Small intestine (tissue), 7 donors: ENCODE measurements at regions not wholly inside any gene's neighbourhood (a gene's known extent, or its start where the extent isn't known, plus 50 kb on each side); places are given as distances from the start of the nearest gene placed in this dataset.

Experiments used
- DNase-seq, 2 donors: peaks; one replicate each; pipeline versions ENCODE4 v3.0.0 to v3.0.0-alpha.2; 2013
- FAIRE-seq: peaks from 2 replicates; lab custom pipeline; 2012; peaks lifted over from hg19 to GRCh38; lab: Jason Lieb, UNC
- H3K27ac ChIP-seq, 3 donors: one replicate each; pipeline ENCODE4 v1.5.1; 2013; ENCODE audit warnings: low read length in 2 of 3, mild to moderate bottlenecking in 2 of 3, control low read depth in 1 of 3, inconsistent platforms in 1 of 3, low read depth in 1 of 3, moderate library complexity in 1 of 3
- H3K27me3 ChIP-seq, 3 donors: one replicate each; pipeline ENCODE4 v1.6.1; 2013; ENCODE audit warnings: low read length in 3 of 3, inconsistent platforms in 1 of 3; ENCODE audit not compliant: control insufficient read depth in 3 of 3, insufficient read depth in 3 of 3
- H3K36me3 ChIP-seq, 3 donors: one replicate each; pipeline ENCODE4 v1.6.1; 2013; ENCODE audit warnings: low read length in 3 of 3, inconsistent platforms in 1 of 3, low read depth in 1 of 3, mild to moderate bottlenecking in 1 of 3, moderate library complexity in 1 of 3; ENCODE audit not compliant: control insufficient read depth in 3 of 3, insufficient read depth in 2 of 3
- H3K4me1 ChIP-seq, 3 donors: one replicate each; pipeline ENCODE4 v1.6.1; 2013; ENCODE audit warnings: low read length in 2 of 3, inconsistent platforms in 1 of 3, low read depth in 1 of 3, mild to moderate bottlenecking in 1 of 3, moderate library complexity in 1 of 3; ENCODE audit not compliant: control insufficient read depth in 3 of 3, insufficient read depth in 2 of 3
- H3K4me3 ChIP-seq, 3 donors: one replicate each; pipeline ENCODE4 v1.5.1; 2013; ENCODE audit warnings: low read length in 3 of 3, control low read depth in 1 of 3, inconsistent platforms in 1 of 3, low read depth in 1 of 3, mild to moderate bottlenecking in 1 of 3, moderate library complexity in 1 of 3
- H3K9me3 ChIP-seq, 2 donors: one replicate each; pipeline ENCODE4 v1.6.1; 2013; ENCODE audit warnings: low read depth in 1 of 2, low read length in 1 of 2; ENCODE audit not compliant: control insufficient read depth in 2 of 2, insufficient read depth in 1 of 2
- WGBS, 3 donors: extraction: QIAGEN DNeasy Blood & Tissue Kit; methylation state at CpG; one replicate each; pipeline ENCODE4 v1.1.7; 2013; 5-methylcytosine and 5-hydroxymethylcytosine counted together
- donor health status: healthy with polysubstance abuse.
- donor health status: control.
- donor health status: control.
- donor health status: Bipolar disorder and iron deficiency.
- donor health status: healthy.

DNA sequence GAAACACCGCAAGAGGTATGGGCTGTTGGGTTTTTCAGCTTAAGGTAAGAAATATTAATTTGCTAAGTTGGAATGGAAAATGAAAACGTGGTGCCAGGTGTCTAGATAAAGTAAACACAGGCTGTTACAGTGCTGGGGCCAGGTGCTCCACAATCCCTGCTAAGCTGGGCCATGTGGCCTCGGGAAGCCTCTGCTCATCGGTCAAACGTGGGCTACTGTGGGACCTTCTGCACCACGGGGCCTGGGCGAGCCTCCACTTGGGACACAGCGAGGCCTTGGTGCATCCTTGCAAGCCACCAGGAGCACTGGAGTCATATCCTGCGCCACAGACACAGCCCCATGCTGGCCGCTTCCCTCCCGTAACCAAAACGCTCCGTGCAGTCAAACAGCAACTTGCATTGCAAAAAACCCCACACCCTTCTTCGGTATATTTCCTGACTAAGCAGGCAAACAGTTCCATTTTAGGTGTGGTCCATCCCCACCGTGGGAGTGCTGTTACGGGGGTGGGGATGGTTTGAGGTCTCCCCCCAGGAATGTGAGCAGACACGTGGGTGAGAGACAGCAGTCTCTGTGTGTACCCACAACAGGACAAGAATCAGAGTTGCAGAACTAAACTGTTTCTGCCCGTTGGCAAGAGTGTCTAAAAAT, 96.3 kb upstream of the SOX1 start:
- DNase-seq (no peak), FAIRE-seq (no peak)
- Histone ChIP-seq H3K36me3 (no peaks in the 10 kb centered on the region), H3K27me3 (peaks cover 0 to 9% (median 8%) of the 10 kb centered on the region in 3 donors), H3K9me3 (no peaks in the 10 kb centered on the region), H3K4me1 (no peaks in the 10 kb centered on the region), H3K4me3 (no peak overlapping the region), H3K27ac (no peak overlapping the region)
- 68 to 75% (median 73%) methylated on average over 18 of the region's 18 CpGs for WGBS, 3 donors

DNA sequence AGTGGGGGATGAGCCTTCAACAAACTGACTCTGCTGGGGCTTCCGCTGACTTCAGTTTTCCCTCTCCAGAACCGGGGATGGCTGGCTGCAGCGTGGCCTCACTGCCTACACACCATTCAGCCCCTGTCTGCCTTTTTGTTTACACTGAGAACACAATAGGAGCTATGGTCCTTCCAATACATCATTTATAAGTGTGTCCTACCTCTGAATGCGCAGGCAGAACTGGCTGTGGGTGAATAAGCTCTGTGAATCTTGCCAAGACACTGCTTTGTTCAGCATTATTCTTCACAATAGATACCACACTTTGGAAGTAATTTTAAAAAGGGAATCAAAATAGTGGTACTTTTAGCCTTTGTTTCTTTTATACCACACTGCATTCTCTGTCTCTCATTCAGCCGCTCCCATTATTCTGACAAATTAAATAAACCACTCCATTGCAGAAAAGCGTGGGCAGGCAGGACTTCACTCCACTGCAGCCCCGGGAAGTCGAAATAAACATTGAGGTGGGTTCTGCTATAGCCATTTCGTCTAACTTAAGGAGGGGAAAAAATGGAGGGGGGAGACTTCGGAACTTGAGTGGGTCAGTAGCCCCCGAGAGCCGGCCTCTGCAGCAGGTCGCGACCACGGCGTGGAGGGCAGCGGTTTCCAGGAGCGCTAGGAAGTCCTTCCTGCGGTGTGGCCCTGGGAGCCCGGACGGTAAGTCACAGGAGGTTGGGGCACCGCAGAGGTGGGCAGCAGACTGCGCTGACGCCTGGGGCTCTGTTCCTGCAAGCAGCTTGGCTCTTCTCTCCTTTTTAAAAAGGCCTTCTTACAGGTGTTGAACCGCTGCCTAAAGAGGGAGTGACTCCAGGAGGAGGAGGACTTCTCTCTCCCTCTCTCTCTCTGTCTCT, 94.8 kb upstream of the SOX1 start:
- Histone ChIP-seq H3K4me1 (no peaks in the 10 kb centered on the region), H3K27ac (no peak overlapping the region), H3K4me3 (no peak overlapping the region), H3K36me3 (no peaks in the 10 kb centered on the region), H3K27me3 (peaks cover 0 to 9% (median 7%) of the 10 kb centered on the region in 3 donors), H3K9me3 (no peaks in the 10 kb centered on the region)
- FAIRE-seq (no peak), DNase-seq (no peak)
- WGBS, 3 donors: 51 to 73% (median 66%) methylated on average over 25 of the region's 25 CpGs

DNA sequence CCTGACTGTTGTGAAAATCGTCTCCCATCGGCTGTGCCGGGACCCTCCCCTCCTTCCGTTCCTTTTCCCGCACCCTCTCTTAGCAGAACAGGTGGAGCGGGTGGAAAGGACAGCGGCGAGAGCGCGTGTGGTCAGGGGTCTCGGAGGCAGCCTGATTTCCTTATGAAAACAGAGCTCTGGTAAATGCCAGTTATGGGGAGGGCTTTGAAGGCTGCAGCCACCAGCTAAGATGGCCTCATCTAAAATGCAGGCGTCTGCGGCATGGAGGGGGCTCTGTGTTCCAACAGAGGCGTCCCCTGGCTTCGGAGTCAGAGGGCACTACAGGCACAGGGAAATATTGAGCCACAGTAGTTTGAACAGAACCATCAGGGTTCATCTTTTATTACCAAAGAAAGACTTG, 93.8 kb upstream of the SOX1 start:
- WGBS, 3 donors: 42 to 53% (median 47%) methylated on average over 15 of the region's 15 CpGs
- Histone ChIP-seq H3K4me3 (no peak overlapping the region), H3K4me1 (no peaks in the 10 kb centered on the region), H3K9me3 (no peaks in the 10 kb centered on the region), H3K27ac (no peak overlapping the region), H3K36me3 (no peaks in the 10 kb centered on the region), H3K27me3 (peaks cover 0 to 9% (median 7%) of the 10 kb centered on the region in 3 donors)
- DNase-seq (no peak), FAIRE-seq (no peak)

DNA sequence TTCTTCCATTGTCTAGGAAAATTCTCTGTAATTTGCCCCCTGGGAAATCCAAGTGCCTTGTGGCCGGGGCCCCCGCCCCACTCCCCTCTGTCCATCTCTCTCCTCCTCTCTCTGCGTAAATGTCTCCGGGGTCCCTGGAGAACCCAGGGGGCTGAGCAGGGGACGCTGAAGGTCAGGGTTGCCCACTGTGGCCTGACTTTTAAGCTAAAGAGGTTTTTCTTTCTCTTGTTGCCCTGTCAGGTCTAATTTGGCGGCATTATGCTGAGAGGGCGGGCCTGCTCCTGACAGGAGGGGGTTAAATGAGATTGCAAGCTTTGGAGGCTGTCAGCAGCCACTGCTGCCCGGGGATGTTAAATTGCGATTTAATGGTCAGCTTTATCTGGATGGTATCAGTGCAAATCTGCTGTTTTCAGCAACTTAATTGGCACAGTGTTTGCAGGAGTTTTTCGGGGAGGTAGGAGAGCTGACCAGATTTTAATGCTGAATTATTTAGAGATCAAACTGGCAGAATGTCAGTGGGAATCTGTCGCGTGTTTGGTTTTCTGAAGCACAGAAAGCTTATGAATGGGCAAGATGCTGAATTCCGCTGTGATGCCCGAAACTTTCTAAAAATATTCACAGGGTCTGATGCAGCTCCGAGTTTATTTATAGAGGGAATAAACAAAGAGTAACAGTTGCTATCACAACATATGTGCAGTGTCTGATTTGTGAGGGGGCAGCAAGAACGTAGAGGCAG, 93.2 kb upstream of the SOX1 start:
- no peaks in the 10 kb centered on the region for H3K4me1 ChIP-seq
- peaks cover 0 to 9% (median 7%) of the 10 kb centered on the region in 3 donors for H3K27me3 ChIP-seq
- WGBS, 3 donors: 37 to 53% (median 49%) methylated on average over 16 of the region's 16 CpGs
- no peaks in the 10 kb centered on the region for H3K9me3 ChIP-seq
- peak in 1 of 2 donors; percentile 4 for DNase-seq
- H3K27ac ChIP-seq: no peak overlapping the region
- FAIRE-seq: no peak
- no peaks in the 10 kb centered on the region for H3K36me3 ChIP-seq
- H3K4me3 ChIP-seq: no peak overlapping the region

DNA sequence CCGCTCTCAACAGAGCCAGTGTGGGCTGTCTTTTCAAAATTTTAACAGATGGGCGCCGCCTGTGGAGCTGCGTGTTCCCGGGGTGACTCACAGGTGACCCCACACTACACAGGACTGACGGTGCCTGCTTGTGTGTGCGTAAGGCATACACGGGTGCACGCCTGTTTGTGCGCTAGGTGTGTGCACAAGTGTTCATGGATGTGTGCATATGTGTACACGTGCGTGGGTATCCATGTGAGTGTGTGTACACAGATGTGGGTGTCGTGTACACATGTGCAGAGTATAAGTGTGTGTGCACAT, 92.7 kb upstream of the SOX1 start:
- FAIRE-seq (no peak), DNase-seq (no peak)
- no peaks in the 10 kb centered on the region for H3K36me3 ChIP-seq
- no peak overlapping the region for H3K4me3 ChIP-seq
- WGBS, 3 donors: 69 to 93% (median 87%) methylated on average over 13 of the region's 13 CpGs
- no peaks in the 10 kb centered on the region for H3K4me1 ChIP-seq
- H3K9me3 ChIP-seq: no peaks in the 10 kb centered on the region
- no peak overlapping the region for H3K27ac ChIP-seq
- H3K27me3 ChIP-seq: peaks cover 0 to 9% (median 7%) of the 10 kb centered on the region in 3 donors

GRCh38 chr13:111975539-111976473, 91.1 kb upstream of the SOX1 start:
- H3K27ac ChIP-seq: no peak overlapping the region
- no peaks in the 10 kb centered on the region for H3K4me1 ChIP-seq
- no peaks in the 10 kb centered on the region for H3K9me3 ChIP-seq
- 82 to 94% (median 85%) methylated on average over 44 to 49 of the region's 49 CpGs for WGBS, 3 donors
- DNase-seq (no peak), FAIRE-seq (no peak)
- H3K36me3 ChIP-seq: no peaks in the 10 kb centered on the region
- peaks cover 0 to 9% (median 7%) of the 10 kb centered on the region in 3 donors for H3K27me3 ChIP-seq
- no peak overlapping the region for H3K4me3 ChIP-seq

- Histone ChIP-seq H3K9me3 (no peaks in the 10 kb centered on the region), H3K4me1 (no peaks in the 10 kb centered on the region), H3K27ac (no peak overlapping the region), H3K36me3 (no peaks in the 10 kb centered on the region), H3K27me3 (peaks cover 0 to 9% (median 4%) of the 10 kb centered on the region in 3 donors), H3K4me3 (no peak overlapping the region)
- 86 to 89% (median 89%) methylated on average over 17 of the region's 17 CpGs for WGBS, 3 donors
- DNase-seq (no peak), FAIRE-seq (no peak)
Observed at GRCh38 chr13:111976474-111977178, 90.3 kb upstream of the SOX1 start.
